ENCODE measurements at regions not wholly inside any gene's neighbourhood (a gene's known extent, or its start where the extent isn't known, plus 50 kb on each side); places are given as distances from the start of the nearest gene placed in this dataset.
"Not testable (repeated sequence)": the region's sequence is repeated elsewhere in the genome, so short reads cannot be mapped to it uniquely, and the experiment has no call there.

GRCh38 chr21:24552491-24552890, 1054.8 kb downstream of the MRPL39 start:
- H3K36me3 ChIP-seq = no peaks in the 10 kb centered on the region
- WGBS (ENCODE audit: insufficient coverage, low coverage, low lambda C conversion rate, missing lambda C conversion rate) = 53% methylated on average over 3 of the region's 3 CpGs
- no peak for TF ChIP-seq POLR2A (IDR thresholded peaks at IDR 0.05)
- TF ChIP-seq CTCF (IDR thresholded peaks at IDR 0.05) = no peak
- no peak for DNase-seq
- intact Hi-C loops (cut with DNase I) = no loop called here
- ATAC-seq = no peak
- H3K4me3 ChIP-seq = no peak overlapping the region
- no peaks in the 10 kb centered on the region for H3K27me3 ChIP-seq
- no peaks in the 10 kb centered on the region for H3K4me1 ChIP-seq
- no peak overlapping the region for H3K27ac ChIP-seq
- H3K9me3 ChIP-seq = no peaks in the 10 kb centered on the region

- no peaks in the 10 kb centered on the region for H3K4me1 ChIP-seq
- intact Hi-C loops (cut with DNase I) = no loop called here
- DNase-seq (no peak), ATAC-seq (no peak)
- TF ChIP-seq POLR2A (IDR thresholded peaks at IDR 0.05) = no peak
- H3K36me3 ChIP-seq = no peaks in the 10 kb centered on the region
- WGBS (ENCODE audit: insufficient coverage, low coverage, low lambda C conversion rate, missing lambda C conversion rate) = 34% methylated on average over 4 of the region's 4 CpGs
- no peak overlapping the region for H3K4me3 ChIP-seq
- H3K27me3 ChIP-seq = no peaks in the 10 kb centered on the region
- no peak overlapping the region for H3K27ac ChIP-seq
- no peaks in the 10 kb centered on the region for H3K9me3 ChIP-seq
Observed at GRCh38 chr21:24545807-24546361, 1061.4 kb downstream of the MRPL39 start.

GRCh38 chr21:24514081-24514733, 1093.1 kb downstream of the MRPL39 start:
- intact Hi-C loops (cut with DNase I) = no loop called here
- no peaks in the 10 kb centered on the region for H3K9me3 ChIP-seq
- 19% methylated on average over 6 of the region's 6 CpGs for WGBS (ENCODE audit: insufficient coverage, low coverage, low lambda C conversion rate, missing lambda C conversion rate)
- TF ChIP-seq POLR2A (IDR thresholded peaks at IDR 0.05) (no peak), CTCF (IDR thresholded peaks at IDR 0.05) (peak; percentile 31 to 63 (median 54))
- DNase-seq (no peak), ATAC-seq (no peak)
- no peaks in the 10 kb centered on the region for H3K27me3 ChIP-seq
- no peaks in the 10 kb centered on the region for H3K4me1 ChIP-seq
- H3K4me3 ChIP-seq = no peak overlapping the region
- H3K27ac ChIP-seq = no peak overlapping the region
- H3K36me3 ChIP-seq = no peaks in the 10 kb centered on the region

- no peaks in the 10 kb centered on the region for H3K27me3 ChIP-seq
- no peak for DNase-seq
- no peaks in the 10 kb centered on the region for H3K9me3 ChIP-seq
- no peaks in the 10 kb centered on the region for H3K36me3 ChIP-seq
- H3K4me3 ChIP-seq = no peak overlapping the region
- H3K27ac ChIP-seq = no peak overlapping the region
- ATAC-seq = no peak
- no peaks in the 10 kb centered on the region for H3K4me1 ChIP-seq
- TF ChIP-seq POLR2A (IDR thresholded peaks at IDR 0.05) (no peak), CTCF (IDR thresholded peaks at IDR 0.05) (no peak)
- 63% methylated on average over 1 of the region's 1 CpG for WGBS (ENCODE audit: insufficient coverage, low coverage, low lambda C conversion rate, missing lambda C conversion rate)
- intact Hi-C loops (cut with DNase I) = no loop called here
Observed at GRCh38 chr21:24509131-24509530, 1098.2 kb downstream of the MRPL39 start.

GRCh38 chr21:24486973-24487372, 1120.3 kb downstream of the MRPL39 start:
- WGBS (ENCODE audit: insufficient coverage, low coverage, low lambda C conversion rate, missing lambda C conversion rate) = 44% methylated on average over 1 of the region's 1 CpG
- no peak overlapping the region for H3K27ac ChIP-seq
- H3K9me3 ChIP-seq = no peaks in the 10 kb centered on the region
- H3K4me1 ChIP-seq = no peaks in the 10 kb centered on the region
- TF ChIP-seq POLR2A (IDR thresholded peaks at IDR 0.05) (no peak), CTCF (IDR thresholded peaks at IDR 0.05) (no peak)
- ATAC-seq = no peak
- intact Hi-C loops (cut with DNase I) = no loop called here
- H3K4me3 ChIP-seq = no peak overlapping the region
- no peak for DNase-seq
- no peaks in the 10 kb centered on the region for H3K36me3 ChIP-seq
- H3K27me3 ChIP-seq = no peaks in the 10 kb centered on the region

- H3K27me3 ChIP-seq; ATAC-seq; intact Hi-C loops (cut with DNase I); H3K27ac ChIP-seq; H3K36me3 ChIP-seq; H3K4me1 ChIP-seq; H3K9me3 ChIP-seq; H3K4me3 ChIP-seq; DNase-seq: not testable (repeated sequence)
- WGBS (ENCODE audit: insufficient coverage, low coverage, low lambda C conversion rate, missing lambda C conversion rate) = 80% methylated on average over 1 of the region's 1 CpG
Observed at GRCh38 chr21:24483361-24483760, 1123.9 kb downstream of the MRPL39 start.
